PFSK-1 (cell line): ENCODE measurements at regions not wholly inside any gene's neighbourhood (a gene's known extent, or its start where the extent isn't known, plus 50 kb on each side); places are given as distances from the start of the nearest gene placed in this dataset.

ENCODE experiments used
- FOXP2 ChIP-seq: optimal IDR thresholded peaks from 2 replicates; pipeline ENCODE3; 2011; ENCODE audit warnings: borderline replicate concordance, control low read depth, inconsistent platforms; ENCODE audit not compliant: insufficient read depth; ENCODE audit errors: extremely low read length, extremely low read depth
- POLR2AphosphoS5 ChIP-seq: IDR thresholded peaks from 2 replicates; pipeline ENCODE4 v1.6.1; 2012; ENCODE audit warnings: low read depth, mild to moderate bottlenecking, control low read depth, low read length, moderate library complexity

DNA sequence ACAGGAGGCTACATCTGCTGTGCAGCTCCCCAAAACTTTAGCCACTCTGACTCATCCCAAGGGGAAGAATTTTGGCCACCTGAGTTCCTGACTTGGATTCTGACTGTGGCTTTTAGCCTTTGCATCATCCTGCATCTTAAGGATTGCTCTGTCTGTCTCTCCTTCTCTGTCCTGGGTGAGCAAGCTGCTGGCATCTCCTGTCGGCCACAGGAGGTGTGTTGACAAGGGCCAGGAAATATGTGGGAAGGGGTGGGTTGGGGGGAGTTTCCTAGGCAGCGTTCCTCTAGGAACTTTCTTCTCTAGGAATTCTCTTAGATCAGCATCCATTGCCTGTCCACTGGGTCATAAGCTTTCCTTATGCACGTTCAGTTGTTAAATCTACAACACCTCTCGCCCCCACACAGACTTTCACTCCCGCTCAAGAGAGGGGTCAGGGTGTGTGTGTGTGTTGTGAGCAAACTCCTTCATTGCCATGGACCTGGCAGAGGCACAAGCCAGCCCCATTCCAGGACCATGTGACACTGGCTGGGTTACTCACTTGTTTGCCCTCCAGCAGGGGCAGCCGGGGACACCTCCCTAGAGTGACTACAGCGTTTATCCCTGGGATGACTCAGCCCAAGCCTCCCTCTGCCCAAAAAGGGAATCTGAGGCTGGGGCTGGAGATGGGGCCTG lies 145.0 kb upstream of the DUSP10 start:
- no peak for TF ChIP-seq POLR2AphosphoS5
- TF ChIP-seq FOXP2 = no peak
